ENCODE measurements at regions not wholly inside any gene's neighbourhood (a gene's known extent, or its start where the extent isn't known, plus 50 kb on each side); places are given as distances from the start of the nearest gene placed in this dataset.

DNA sequence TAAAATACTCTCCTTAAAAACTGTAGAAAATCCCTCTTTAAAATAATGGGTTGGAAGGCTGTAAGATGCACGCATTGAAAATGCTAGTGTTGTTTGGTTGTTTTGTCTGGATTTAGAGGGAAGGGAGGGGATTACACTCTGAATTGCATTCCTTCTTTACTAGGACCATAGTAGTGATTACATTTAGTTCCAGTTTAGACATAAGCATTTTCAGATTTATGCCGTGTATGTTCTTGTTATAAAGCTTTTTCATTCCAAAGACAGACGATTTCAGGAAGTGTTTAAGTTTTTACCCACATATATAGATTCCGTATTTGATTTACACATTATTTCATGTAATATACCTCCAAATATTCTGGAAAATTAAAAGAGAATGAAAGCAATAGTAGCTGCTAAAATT lies 538.4 kb downstream of the PTPRC start:
- no peak for TF ChIP-seq CTCF (conservative IDR thresholded peaks at IDR 0.05; ENCODE audit: low read length)
- H3K4me3 ChIP-seq (ENCODE audit: low read length): no peak overlapping the region
- DNase-seq (ENCODE audit: low read depth): no peak

- no peak for TF ChIP-seq CTCF (conservative IDR thresholded peaks at IDR 0.05; ENCODE audit: low read length)
- DNase-seq (ENCODE audit: low read depth): no peak
- H3K4me3 ChIP-seq (ENCODE audit: low read length): no peak overlapping the region
Observed at GRCh38 chr1:199178646-199179045, 539.8 kb downstream of the PTPRC start.

DNA sequence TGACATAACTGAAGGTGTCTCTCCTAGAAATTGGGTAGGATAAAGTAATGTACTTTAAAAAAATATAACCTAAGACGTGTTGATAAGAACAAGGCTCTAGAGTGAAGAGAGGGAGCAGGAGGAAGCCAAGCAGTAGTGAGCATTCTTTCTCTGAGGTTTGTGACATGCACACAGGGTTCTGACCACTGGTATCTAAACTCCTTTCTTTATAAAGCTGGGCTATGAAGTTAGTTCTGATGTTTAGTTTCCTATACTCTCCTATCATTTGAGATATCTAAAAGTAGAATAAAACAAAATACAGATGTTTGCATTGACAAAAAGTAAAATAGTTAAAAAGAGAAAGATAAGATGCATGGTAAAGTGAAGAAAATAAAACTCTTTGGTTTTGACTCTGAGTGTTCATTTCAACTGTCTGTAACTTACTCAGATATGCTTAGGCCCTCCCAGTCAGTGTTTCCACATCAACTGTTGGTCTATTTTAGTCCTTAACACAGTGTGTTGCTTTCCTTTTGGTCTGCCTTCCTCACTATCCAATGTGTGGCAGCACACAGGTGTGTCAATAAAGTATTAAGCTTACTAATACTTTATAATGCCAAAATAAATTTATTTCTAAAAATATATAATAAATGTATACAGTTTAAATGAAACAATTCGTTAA lies 543.5 kb downstream of the PTPRC start:
- DNase-seq (ENCODE audit: low read depth): no peak
- no peak for TF ChIP-seq CTCF (conservative IDR thresholded peaks at IDR 0.05; ENCODE audit: low read length)
- H3K4me3 ChIP-seq (ENCODE audit: low read length): no peak overlapping the region

DNA sequence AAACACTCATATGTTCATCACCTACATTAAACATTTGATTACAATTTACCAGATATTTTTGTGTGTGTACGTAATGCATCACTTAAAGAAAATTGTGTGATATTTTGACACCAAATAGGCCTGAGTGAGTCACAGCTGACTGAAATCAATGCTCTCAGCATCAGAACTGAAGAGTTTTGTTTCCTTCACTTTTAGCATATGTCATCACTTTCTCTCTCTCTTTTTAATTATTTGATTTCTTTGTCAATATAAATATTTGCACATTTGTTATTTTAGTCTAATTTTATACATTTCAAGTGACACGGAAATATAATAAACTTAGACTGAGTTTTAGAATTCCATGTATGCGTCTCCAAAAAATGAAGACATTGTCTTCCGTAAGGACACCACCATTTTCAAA lies 545.3 kb downstream of the PTPRC start:
- DNase-seq (ENCODE audit: low read depth): no peak
- no peak for TF ChIP-seq CTCF (conservative IDR thresholded peaks at IDR 0.05; ENCODE audit: low read length)
- H3K4me3 ChIP-seq (ENCODE audit: low read length): no peak overlapping the region

GRCh38 chr1:199194862-199195261 lies 556.0 kb downstream of the PTPRC start:
- no peak overlapping the region for H3K4me3 ChIP-seq (ENCODE audit: low read length)
- TF ChIP-seq CTCF (conservative IDR thresholded peaks at IDR 0.05; ENCODE audit: low read length): no peak
- DNase-seq (ENCODE audit: low read depth): no peak

DNA sequence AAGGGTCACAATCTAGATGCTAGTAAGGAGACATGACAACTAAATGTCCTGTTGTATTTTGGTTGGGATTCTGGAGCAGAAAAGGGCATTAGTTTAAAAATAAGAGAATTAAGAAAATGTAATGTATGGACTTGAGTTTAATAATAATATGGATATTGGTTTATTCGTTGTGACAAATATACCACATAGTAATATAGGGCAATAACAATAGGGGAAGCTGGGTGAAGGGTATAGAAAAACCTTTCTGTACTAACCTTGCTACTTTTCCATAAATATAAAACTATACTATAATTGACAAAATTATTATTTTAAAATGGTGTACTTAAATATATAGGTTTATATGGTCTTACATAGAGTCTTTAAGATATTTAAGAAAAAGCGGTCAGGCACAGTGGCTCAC lies 558.9 kb downstream of the PTPRC start:
- H3K4me3 ChIP-seq (ENCODE audit: low read length): no peak overlapping the region

More for the DNA sequence above, 558.9 kb downstream of the PTPRC start:
- TF ChIP-seq CTCF (conservative IDR thresholded peaks at IDR 0.05; ENCODE audit: low read length): no peak
- DNase-seq (ENCODE audit: low read depth): no peak

Measured in AG10803 (cell line).